ENCODE measurements at regions not wholly inside any gene's neighbourhood (a gene's known extent, or its start where the extent isn't known, plus 50 kb on each side); places are given as distances from the start of the nearest gene placed in this dataset.

DNA sequence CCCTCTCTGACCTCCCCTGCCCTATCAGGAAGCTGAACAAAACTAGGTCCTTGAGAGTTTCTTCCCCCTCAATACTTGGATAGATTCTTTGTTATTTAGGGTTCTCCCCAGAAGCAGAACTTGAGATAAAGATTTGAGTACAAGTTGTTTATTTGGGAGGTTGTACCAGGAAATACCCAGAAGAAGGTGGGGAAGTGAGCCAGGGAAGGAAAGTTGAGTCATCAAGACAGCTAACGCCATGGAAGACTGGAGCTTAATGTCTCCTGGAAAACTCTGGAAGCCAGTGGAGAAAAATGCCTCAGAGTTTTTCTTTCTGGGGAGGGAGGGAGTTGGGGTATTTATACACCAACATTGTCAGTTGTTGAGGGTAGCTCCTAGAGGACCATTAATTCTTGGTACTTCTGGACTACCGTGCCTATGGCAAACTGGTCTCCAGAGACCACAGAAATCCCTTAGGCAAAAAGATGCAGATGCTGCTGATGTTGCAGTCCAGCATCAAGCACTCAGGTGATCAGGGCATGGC is 102.6 kb upstream of the ZFP64 start:
- no peak for TF ChIP-seq RAD21 (IDR thresholded peaks at IDR 0.05; ENCODE audit: low read depth)
- no peak for TF ChIP-seq EP300 (IDR thresholded peaks at IDR 0.05; ENCODE audit: borderline replicate concordance)
- TF ChIP-seq, protein P1, sequence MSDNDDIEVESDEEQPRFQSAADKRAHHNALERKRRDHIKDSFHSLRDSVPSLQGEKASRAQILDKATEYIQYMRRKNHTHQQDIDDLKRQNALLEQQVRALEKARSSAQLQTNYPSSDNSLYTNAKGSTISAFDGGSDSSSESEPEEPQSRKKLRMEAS (IDR thresholded peaks at IDR 0.05): no peak
